ENCODE measurements at regions not wholly inside any gene's neighbourhood (a gene's known extent, or its start where the extent isn't known, plus 50 kb on each side); places are given as distances from the start of the nearest gene placed in this dataset.

- no peak overlapping the region for H3K4me2 ChIP-seq (ENCODE audit: insufficient read depth, low read length)
- no peak for TF ChIP-seq EZH2 (IDR thresholded peaks at IDR 0.05; ENCODE audit: borderline replicate concordance, low read depth, low read length, severe bottlenecking)
- TF ChIP-seq CTCF (IDR thresholded peaks at IDR 0.05; ENCODE audit: borderline replicate concordance, extremely low read depth, low read length, poor library complexity, severe bottlenecking): no peak
- no peaks in the 10 kb centered on the region for H3K36me3 ChIP-seq (ENCODE audit: insufficient read depth, low read length)
- no peak overlapping the region for H3K27ac ChIP-seq (ENCODE audit: low read length)
- no peaks in the 10 kb centered on the region for H3K9me3 ChIP-seq (ENCODE audit: insufficient read depth, low read length, severe bottlenecking)
- no peak overlapping the region for H3K9ac ChIP-seq (ENCODE audit: low read depth, low read length)
- H3K79me2 ChIP-seq (ENCODE audit: insufficient read depth, low read length): no peaks in the 10 kb centered on the region
- H3K4me1 ChIP-seq (ENCODE audit: insufficient read depth, low read length): no peaks in the 10 kb centered on the region
- peaks cover 3% of the 10 kb centered on the region; the same call in 1 of the 2 replicates for H4K20me1 ChIP-seq (ENCODE audit: insufficient read depth, low read length)
- no peak overlapping the region for H2AFZ ChIP-seq (ENCODE audit: low read depth, low read length)
- no peaks in the 10 kb centered on the region for H3K27me3 ChIP-seq (ENCODE audit: insufficient read depth, low read length, poor library complexity)
- no peak overlapping the region for H3K4me3 ChIP-seq (ENCODE audit: low read depth in 1 of 2, low read length in 2 of 2)
- ATAC-seq (ENCODE audit: insufficient read depth, low read depth) (no peak), DNase-seq (no peak)
Observed at GRCh38 chr11:71076525-71077304, 175.7 kb downstream of the SHANK2 start.

- Histone ChIP-seq H3K4me3 (ENCODE audit: low read depth in 1 of 2, low read length in 2 of 2) (no peak overlapping the region), H3K27ac (ENCODE audit: low read length) (no peak overlapping the region), H2AFZ (ENCODE audit: low read depth, low read length) (no peak overlapping the region), H3K27me3 (ENCODE audit: insufficient read depth, low read length, poor library complexity) (no peaks in the 10 kb centered on the region), H3K4me1 (ENCODE audit: insufficient read depth, low read length) (no peaks in the 10 kb centered on the region), H3K79me2 (ENCODE audit: insufficient read depth, low read length) (no peaks in the 10 kb centered on the region), H3K9ac (ENCODE audit: low read depth, low read length) (no peak overlapping the region), H3K4me2 (ENCODE audit: insufficient read depth, low read length) (no peak overlapping the region), H4K20me1 (ENCODE audit: insufficient read depth, low read length) (peaks cover 3% of the 10 kb centered on the region; the same call in 1 of the 2 replicates), H3K36me3 (ENCODE audit: insufficient read depth, low read length) (no peaks in the 10 kb centered on the region), H3K9me3 (ENCODE audit: insufficient read depth, low read length, severe bottlenecking) (no peaks in the 10 kb centered on the region)
- ATAC-seq (ENCODE audit: insufficient read depth, low read depth) (no peak), DNase-seq (no peak)
- TF ChIP-seq CTCF (IDR thresholded peaks at IDR 0.05; ENCODE audit: borderline replicate concordance, extremely low read depth, low read length, poor library complexity, severe bottlenecking): no peak
- TF ChIP-seq EZH2 (IDR thresholded peaks at IDR 0.05; ENCODE audit: borderline replicate concordance, low read depth, low read length, severe bottlenecking): no peak
Observed at GRCh38 chr11:71075871-71076420, 176.4 kb downstream of the SHANK2 start.

- Histone ChIP-seq H3K4me3 (ENCODE audit: low read depth in 1 of 2, low read length in 2 of 2) (no peak overlapping the region), H3K4me1 (ENCODE audit: insufficient read depth, low read length) (no peaks in the 10 kb centered on the region), H3K27me3 (ENCODE audit: insufficient read depth, low read length, poor library complexity) (no peaks in the 10 kb centered on the region), H2AFZ (ENCODE audit: low read depth, low read length) (no peak overlapping the region), H3K9ac (ENCODE audit: low read depth, low read length) (no peak overlapping the region), H4K20me1 (ENCODE audit: insufficient read depth, low read length) (peaks cover 3% of the 10 kb centered on the region; the same call in 1 of the 2 replicates), H3K4me2 (ENCODE audit: insufficient read depth, low read length) (no peak overlapping the region), H3K36me3 (ENCODE audit: insufficient read depth, low read length) (no peaks in the 10 kb centered on the region), H3K79me2 (ENCODE audit: insufficient read depth, low read length) (no peaks in the 10 kb centered on the region), H3K27ac (ENCODE audit: low read length) (no peak overlapping the region), H3K9me3 (ENCODE audit: insufficient read depth, low read length, severe bottlenecking) (no peaks in the 10 kb centered on the region)
- DNase-seq (no peak), ATAC-seq (ENCODE audit: insufficient read depth, low read depth) (no peak)
- no peak for TF ChIP-seq EZH2 (IDR thresholded peaks at IDR 0.05; ENCODE audit: borderline replicate concordance, low read depth, low read length, severe bottlenecking)
- no peak for TF ChIP-seq CTCF (IDR thresholded peaks at IDR 0.05; ENCODE audit: borderline replicate concordance, extremely low read depth, low read length, poor library complexity, severe bottlenecking)
Observed at GRCh38 chr11:71075116-71075720, 177.2 kb downstream of the SHANK2 start.

All from DND-41 (cell line).